CD4-positive, alpha-beta T cell treated with Interleukin-17A for 4 hours (primary cell): ENCODE measurements at regions not wholly inside any gene's neighbourhood (a gene's known extent, or its start where the extent isn't known, plus 50 kb on each side); places are given as distances from the start of the nearest gene placed in this dataset.

Source experiments
- DNase-seq: peaks from one replicate; pipeline ENCODE4 v3.0.0-alpha.2; 2020; ENCODE audit warnings: mixed read lengths

GRCh38 chr4:124279741-124280140 is 432.8 kb downstream of the ANKRD50 start:
- DNase-seq, result no peak

GRCh38 chr4:124282301-124282898 is 430.1 kb downstream of the ANKRD50 start:
- DNase-seq, result no peak

- DNase-seq, result no peak
Observed at GRCh38 chr4:124288706-124289486, 423.6 kb downstream of the ANKRD50 start.

- no peak for DNase-seq
Observed at GRCh38 chr4:124290678-124291077, 421.9 kb downstream of the ANKRD50 start.

GRCh38 chr4:124295413-124295812 is 417.1 kb downstream of the ANKRD50 start:
- no peak for DNase-seq

- DNase-seq, result no peak
Observed at GRCh38 chr4:124304941-124305340, 407.6 kb downstream of the ANKRD50 start.

GRCh38 chr4:124306352-124306751 is 406.2 kb downstream of the ANKRD50 start:
- no peak for DNase-seq

GRCh38 chr4:124307143-124307542 is 405.4 kb downstream of the ANKRD50 start:
- no peak for DNase-seq

GRCh38 chr4:124318292-124318691 is 394.2 kb downstream of the ANKRD50 start:
- no peak for DNase-seq

- DNase-seq, result no peak
Observed at GRCh38 chr4:124321364-124321763, 391.2 kb downstream of the ANKRD50 start.

GRCh38 chr4:124322234-124323065 is 390.1 kb downstream of the ANKRD50 start:
- DNase-seq, result no peak

GRCh38 chr4:124325690-124326089 is 386.8 kb downstream of the ANKRD50 start:
- DNase-seq, result no peak

- no peak for DNase-seq
Observed at GRCh38 chr4:124329134-124329533, 383.4 kb downstream of the ANKRD50 start.

GRCh38 chr4:124330045-124330444 is 382.5 kb downstream of the ANKRD50 start:
- DNase-seq, result no peak

GRCh38 chr4:124331781-124332180 is 380.8 kb downstream of the ANKRD50 start:
- no peak for DNase-seq

- no peak for DNase-seq
Observed at GRCh38 chr4:124333466-124333865, 379.1 kb downstream of the ANKRD50 start.

- DNase-seq, result no peak
Observed at GRCh38 chr4:124334119-124334518, 378.4 kb downstream of the ANKRD50 start.

- DNase-seq, result no peak
Observed at GRCh38 chr4:124337874-124338273, 374.7 kb downstream of the ANKRD50 start.

GRCh38 chr4:124343661-124344171 is 368.8 kb downstream of the ANKRD50 start:
- DNase-seq, result no peak

GRCh38 chr4:124372916-124373315 is 339.6 kb downstream of the ANKRD50 start:
- DNase-seq, result no peak

GRCh38 chr4:124386163-124386562 is 326.4 kb downstream of the ANKRD50 start:
- DNase-seq, result no peak

GRCh38 chr4:124386648-124387047 is 325.9 kb downstream of the ANKRD50 start:
- DNase-seq, result no peak

- DNase-seq, result no peak
Observed at GRCh38 chr4:124389591-124389990, 322.9 kb downstream of the ANKRD50 start.
